ENCODE measurements at regions not wholly inside any gene's neighbourhood (a gene's known extent, or its start where the extent isn't known, plus 50 kb on each side); places are given as distances from the start of the nearest gene placed in this dataset.

- TF ChIP-seq POLR2AphosphoS5 (IDR thresholded peaks at IDR 0.05), result no peak
- TF ChIP-seq POLR2A (IDR thresholded peaks at IDR 0.05), result no peak
- no peak for TF ChIP-seq CTCF (IDR thresholded peaks at IDR 0.05 in 8 of 11, conservative IDR thresholded peaks at IDR 0.05 in 3 of 11)
- intact Hi-C loops (cut with DNase I; ENCODE audit: low total_unique reads), result no loop called here
- H3K4me1 ChIP-seq, result no peaks in the 10 kb centered on the region
Measured at GRCh38 chr1:106480629-106481028, 575.8 kb upstream of the PRMT6 start.

GRCh38 chr1:106492880-106493279 lies 563.6 kb upstream of the PRMT6 start:
- Histone ChIP-seq H3K27ac (no peak overlapping the region), H3K36me3 (no peaks in the 10 kb centered on the region), H3K9me3 (no peaks in the 10 kb centered on the region), H3K4me1 (no peaks in the 10 kb centered on the region), H3K4me3 (no peak overlapping the region), H3K27me3 (replicated peaks in 1 of 7) (no peaks in the 10 kb centered on the region)
- WGBS, 5 donors, result 68 to 83% (median 78%) methylated on average over 4 of the region's 4 CpGs
- no peak for TF ChIP-seq CTCF (IDR thresholded peaks at IDR 0.05 in 8 of 11, conservative IDR thresholded peaks at IDR 0.05 in 3 of 11)
- no peak for DNase-seq
- intact Hi-C loops (cut with DNase I; ENCODE audit: low total_unique reads), result no loop called here

More at GRCh38 chr1:106480629-106481028, 575.8 kb upstream of the PRMT6 start:
- no peak overlapping the region for H3K27ac ChIP-seq
- 65 to 84% (median 75%) methylated on average over 3 of the region's 3 CpGs for WGBS, 5 donors
- no peaks in the 10 kb centered on the region for H3K36me3 ChIP-seq
- H3K4me3 ChIP-seq, result no peak overlapping the region
- DNase-seq, result no peak
- no peaks in the 10 kb centered on the region for H3K27me3 ChIP-seq (replicated peaks in 1 of 7)
- H3K9me3 ChIP-seq, result peaks cover 0 to 34% (median 26%) of the 10 kb centered on the region in 8 donors

DNA sequence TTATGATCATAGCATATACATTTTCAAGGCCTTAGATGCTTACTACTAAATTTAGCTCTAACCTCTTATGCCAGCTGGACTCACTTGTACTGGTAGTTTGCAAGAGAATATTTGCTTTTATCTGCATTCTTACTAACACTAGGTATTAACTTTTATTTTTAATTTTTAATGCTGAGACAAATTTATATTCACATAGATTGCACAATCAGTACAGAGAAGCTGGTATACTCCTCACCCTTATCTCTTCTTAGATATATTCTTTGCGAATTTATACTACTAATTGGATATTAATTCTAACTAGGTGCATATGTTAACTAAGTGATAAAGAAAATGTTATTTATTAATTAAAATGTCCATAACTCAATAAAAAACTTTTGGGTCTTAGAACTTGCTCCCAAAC lies 561.8 kb upstream of the PRMT6 start:
- 80 to 97% (median 89%) methylated on average over 1 of the region's 1 CpG for WGBS, 5 donors
- Histone ChIP-seq H3K36me3 (no peaks in the 10 kb centered on the region), H3K4me1 (no peaks in the 10 kb centered on the region), H3K4me3 (no peak overlapping the region), H3K9me3 (no peaks in the 10 kb centered on the region), H3K27ac (no peak overlapping the region), H3K27me3 (replicated peaks in 1 of 7) (no peaks in the 10 kb centered on the region)
- no peak for DNase-seq
- intact Hi-C loops (cut with DNase I; ENCODE audit: low total_unique reads), result no loop called here
- TF ChIP-seq CTCF (IDR thresholded peaks at IDR 0.05 in 8 of 11, conservative IDR thresholded peaks at IDR 0.05 in 3 of 11) (no peak), POLR2A (IDR thresholded peaks at IDR 0.05) (no peak), POLR2AphosphoS5 (IDR thresholded peaks at IDR 0.05) (no peak)

- DNase-seq, result no peak
- no peak overlapping the region for H3K27ac ChIP-seq
Measured at GRCh38 chr1:106498238-106498637, 558.2 kb upstream of the PRMT6 start.

More at GRCh38 chr1:106498238-106498637, 558.2 kb upstream of the PRMT6 start:
- no peaks in the 10 kb centered on the region for H3K4me1 ChIP-seq
- 65 to 78% (median 71%) methylated on average over 1 of the region's 1 CpG for WGBS, 5 donors
- no peaks in the 10 kb centered on the region for H3K36me3 ChIP-seq
- no peak overlapping the region for H3K4me3 ChIP-seq
- intact Hi-C loops (cut with DNase I; ENCODE audit: low total_unique reads), result no loop called here
- TF ChIP-seq CTCF (IDR thresholded peaks at IDR 0.05 in 8 of 11, conservative IDR thresholded peaks at IDR 0.05 in 3 of 11) (no peak), POLR2A (IDR thresholded peaks at IDR 0.05) (no peak), POLR2AphosphoS5 (IDR thresholded peaks at IDR 0.05) (no peak)
- no peaks in the 10 kb centered on the region for H3K27me3 ChIP-seq (replicated peaks in 1 of 7)
- H3K9me3 ChIP-seq, result no peaks in the 10 kb centered on the region
